ENCODE measurements at regions not wholly inside any gene's neighbourhood (a gene's known extent, or its start where the extent isn't known, plus 50 kb on each side); places are given as distances from the start of the nearest gene placed in this dataset.
"Not testable (repeated sequence)": the region's sequence is repeated elsewhere in the genome, so short reads cannot be mapped to it uniquely, and the experiment has no call there.

DNA sequence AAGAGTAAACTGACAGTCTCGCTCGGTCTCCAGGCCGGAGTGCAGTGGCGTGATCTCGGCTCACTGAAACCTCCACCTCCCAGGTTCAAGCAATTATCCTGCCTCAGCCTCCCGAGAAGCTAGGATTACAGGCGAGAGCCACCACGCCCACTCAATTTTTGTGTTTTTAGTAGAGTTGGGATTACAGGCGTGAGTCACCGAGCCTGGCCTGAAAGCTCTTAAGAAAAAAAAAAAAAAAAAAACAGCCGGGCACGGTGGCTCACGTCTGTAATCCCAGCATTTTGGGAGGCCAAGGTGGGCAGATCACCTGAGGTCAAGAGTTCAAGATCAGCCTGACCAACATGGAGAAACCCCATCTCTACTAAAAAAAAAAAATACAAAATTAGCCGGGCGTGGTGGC is 55.3 kb upstream of the THOC2 start:
- intact Hi-C loops (cut with micrococcal nuclease); POLR2A ChIA-PET: not testable (repeated sequence)

DNA sequence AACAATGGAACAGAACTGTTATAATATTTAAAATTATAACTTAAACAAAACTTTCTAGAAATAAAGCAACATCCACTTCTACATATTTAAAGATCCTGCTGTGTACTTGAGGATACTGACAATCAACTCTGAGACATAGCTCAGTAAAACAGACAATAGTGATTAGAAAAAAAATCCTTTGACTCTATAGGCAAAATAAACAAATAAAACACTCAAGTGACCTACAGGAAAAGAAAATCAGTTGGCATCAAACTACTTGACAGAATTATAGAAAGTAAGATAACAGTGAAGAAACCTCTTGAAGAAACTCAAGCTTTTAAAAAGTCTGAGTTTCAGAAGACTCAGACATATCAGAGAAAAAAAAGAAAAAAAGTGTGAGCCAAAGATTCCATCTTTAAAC is 55.9 kb upstream of the THOC2 start:
- H3K9me3 Mint-ChIP-seq: no peaks in the 10 kb centered on the region
- CTCF ChIA-PET: no interaction called here
- peaks cover 3% of the 10 kb centered on the region for H3K4me1 Mint-ChIP-seq (ENCODE audit: low read depth)
- no peaks in the 10 kb centered on the region for H3K27me3 Mint-ChIP-seq
- DNase-seq: no peak
- no peak overlapping the region for H3K27ac Mint-ChIP-seq
- no peak overlapping the region for H3K4me3 Mint-ChIP-seq
- H3K36me3 Mint-ChIP-seq: no peaks in the 10 kb centered on the region
- intact Hi-C loops (cut with micrococcal nuclease): no loop called here
- POLR2A ChIA-PET: no interaction called here

More for the DNA sequence above, 55.3 kb upstream of the THOC2 start:
- H3K4me1 Mint-ChIP-seq (ENCODE audit: low read depth); DNase-seq; H3K4me3 Mint-ChIP-seq; H3K27me3 Mint-ChIP-seq; H3K36me3 Mint-ChIP-seq; H3K9me3 Mint-ChIP-seq; H3K27ac Mint-ChIP-seq; CTCF ChIA-PET: not testable (repeated sequence)

DNA sequence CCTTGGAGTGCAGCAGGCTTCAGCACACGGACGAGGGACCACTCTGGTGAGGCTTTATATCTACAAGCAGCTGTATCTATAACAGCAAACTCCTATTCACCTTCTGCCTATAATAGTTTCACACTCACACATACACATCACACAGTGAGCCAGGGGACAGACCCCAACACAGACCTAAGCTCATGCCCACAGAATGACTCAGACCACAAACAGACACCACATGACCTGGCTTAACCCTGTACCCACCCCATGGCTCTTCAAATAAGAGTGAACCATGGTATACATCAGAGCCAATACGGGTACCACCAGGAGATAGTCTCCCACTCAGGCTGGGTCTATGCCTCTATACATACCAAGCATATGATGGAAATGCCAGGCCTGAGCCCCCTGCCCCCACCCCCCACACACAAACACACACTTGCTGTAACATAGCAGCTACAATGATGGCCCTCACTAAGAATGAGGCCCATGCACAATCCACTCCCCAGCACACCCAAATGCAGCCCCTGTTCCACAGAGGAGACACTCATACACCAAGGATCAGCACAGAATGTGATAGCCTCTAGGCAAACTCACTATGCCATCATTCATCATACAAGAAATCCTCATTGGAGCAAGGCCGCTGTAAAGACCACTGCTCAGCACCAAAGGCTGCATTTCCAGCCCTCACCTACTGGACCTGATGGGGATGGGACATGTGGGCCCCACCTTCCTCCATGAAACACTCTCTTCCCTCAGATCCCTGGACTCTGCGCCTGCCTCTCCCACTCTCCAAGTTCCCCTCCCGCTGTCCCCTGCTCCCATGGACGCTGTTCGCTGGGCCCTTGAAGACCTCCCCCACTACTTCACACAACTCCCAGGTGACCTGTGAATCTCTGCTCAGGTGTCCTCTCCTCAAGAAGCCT is 62.1 kb upstream of the XIAP start:
- CTCF ChIA-PET: no interaction called here
- H3K4me1 Mint-ChIP-seq (ENCODE audit: low read depth): no peaks in the 10 kb centered on the region
- H3K27me3 Mint-ChIP-seq: no peaks in the 10 kb centered on the region
- H3K36me3 Mint-ChIP-seq: no peaks in the 10 kb centered on the region
- peak; percentile 11 for DNase-seq
- H3K27ac Mint-ChIP-seq: no peak overlapping the region
- POLR2A ChIA-PET: no interaction called here
- H3K4me3 Mint-ChIP-seq: no peak overlapping the region
- intact Hi-C loops (cut with micrococcal nuclease): no loop called here
- no peaks in the 10 kb centered on the region for H3K9me3 Mint-ChIP-seq

DNA sequence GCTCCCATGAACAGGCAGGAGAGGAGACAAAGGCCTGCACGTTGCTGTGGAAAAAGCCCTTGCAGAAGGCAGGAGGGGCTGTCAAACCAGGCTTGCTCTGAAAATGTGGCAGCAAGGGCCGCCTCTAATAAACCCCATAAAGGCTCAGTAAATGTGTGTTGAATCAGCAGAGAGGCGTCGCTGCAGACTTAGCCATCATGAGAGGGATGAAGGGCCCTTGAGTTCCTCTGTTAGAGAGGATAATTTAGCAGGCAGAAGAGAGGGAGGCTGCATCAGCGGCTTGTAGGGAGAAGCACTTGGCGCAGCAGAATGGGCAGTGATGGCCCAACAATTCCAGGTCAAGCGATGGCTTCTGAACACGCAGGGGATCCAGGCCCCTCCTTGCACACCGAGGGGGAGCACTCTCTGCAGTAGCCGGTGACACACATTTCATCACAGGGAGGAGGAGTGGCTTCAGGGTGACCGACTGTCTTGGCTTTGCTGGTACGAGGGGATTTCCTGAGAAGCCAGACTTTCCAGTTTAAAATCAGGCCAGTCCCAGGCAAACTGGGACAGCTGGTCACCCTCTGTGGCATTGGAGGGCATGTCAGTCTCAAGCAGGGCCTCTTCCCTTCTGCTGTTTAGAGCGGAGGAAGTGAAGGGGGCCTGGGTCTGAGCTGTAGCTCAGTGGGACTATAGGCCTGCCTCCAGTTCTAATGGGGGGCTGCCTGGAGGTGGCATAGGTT is 61.0 kb upstream of the XIAP start:
- DNase-seq; H3K4me3 Mint-ChIP-seq; H3K27me3 Mint-ChIP-seq; H3K4me1 Mint-ChIP-seq (ENCODE audit: low read depth); POLR2A ChIA-PET; H3K9me3 Mint-ChIP-seq; H3K27ac Mint-ChIP-seq; H3K36me3 Mint-ChIP-seq; intact Hi-C loops (cut with micrococcal nuclease): not testable (repeated sequence)
- CTCF ChIA-PET: interaction anchor here (1.5 to 1.6 kb wide), 2 partner anchors 21 to 35 kb away, joined by 3 to 4 read pairs; no protein-coding TSS in a partner anchor

DNA sequence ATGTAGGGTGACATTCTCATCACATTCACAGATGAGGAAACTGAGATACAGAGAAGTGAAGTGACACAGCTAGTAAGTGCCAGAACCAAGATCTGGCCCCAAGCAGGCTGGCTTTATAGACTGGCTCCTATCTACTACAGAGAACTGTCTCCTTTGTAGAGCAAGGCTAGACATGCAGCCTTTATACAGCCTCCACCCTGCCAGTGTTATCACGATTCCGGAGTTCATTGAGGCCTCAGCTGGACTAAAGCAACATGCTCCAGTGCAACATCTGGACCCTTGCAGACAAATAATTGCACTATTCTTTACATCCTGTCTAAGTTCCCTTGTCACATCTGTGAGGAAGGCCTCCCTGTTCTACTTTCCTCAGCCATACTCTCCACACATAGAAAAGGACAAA is 58.0 kb upstream of the XIAP start:
- Mint-ChIP-seq H3K4me3 (no peak overlapping the region), H3K36me3 (no peaks in the 10 kb centered on the region), H3K4me1 (ENCODE audit: low read depth) (peaks cover 7% of the 10 kb centered on the region), H3K27ac (no peak overlapping the region), H3K9me3 (no peaks in the 10 kb centered on the region), H3K27me3 (no peaks in the 10 kb centered on the region)
- no peak for DNase-seq
- intact Hi-C loops (cut with micrococcal nuclease): no loop called here
- POLR2A ChIA-PET: no interaction called here
- CTCF ChIA-PET: no interaction called here

DNA sequence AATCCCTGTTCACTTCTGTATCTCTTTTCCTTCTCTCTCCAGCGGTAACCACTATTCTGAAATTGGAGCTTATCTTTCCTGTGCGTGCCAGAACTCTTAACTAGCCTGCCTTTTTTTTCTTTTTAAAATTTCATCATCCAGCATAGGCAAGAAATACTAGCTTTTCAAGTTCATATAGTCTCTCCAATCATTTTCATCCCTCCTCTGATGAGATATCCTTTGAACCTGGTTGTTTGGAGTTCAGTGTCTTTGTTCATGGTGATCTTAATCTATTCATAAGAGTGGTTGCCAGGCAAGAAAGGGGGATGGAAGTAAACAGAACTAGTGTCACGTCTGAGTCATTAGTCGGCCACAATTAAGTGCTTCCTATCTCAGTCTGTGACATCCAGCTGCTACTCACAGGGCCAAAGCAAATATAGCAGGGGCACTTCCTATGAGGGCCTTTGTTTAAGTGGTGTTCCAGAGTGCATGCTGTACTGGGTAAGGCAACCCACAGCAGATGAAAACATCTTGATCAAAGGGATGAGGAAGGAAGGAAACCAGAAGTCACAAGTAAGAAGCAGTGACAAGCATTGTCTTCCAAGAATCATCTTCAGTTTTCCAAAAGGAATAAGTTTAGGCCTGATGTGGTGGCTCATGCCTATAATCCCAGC is 56.4 kb upstream of the XIAP start:
- Mint-ChIP-seq H3K27ac (peak overlapping the region; percentile 5), H3K4me1 (ENCODE audit: low read depth) (peaks cover 7% of the 10 kb centered on the region), H3K27me3 (no peaks in the 10 kb centered on the region), H3K9me3 (no peaks in the 10 kb centered on the region), H3K36me3 (no peaks in the 10 kb centered on the region), H3K4me3 (no peak overlapping the region)
- intact Hi-C loops (cut with micrococcal nuclease): no loop called here
- ChIA-PET CTCF (interaction anchor here (1.3 kb wide), 1 partner anchor 26 kb away, joined by 5 read pairs; no protein-coding TSS in a partner anchor), POLR2A (no interaction called here)
- peak; percentile 26 for DNase-seq

DNA sequence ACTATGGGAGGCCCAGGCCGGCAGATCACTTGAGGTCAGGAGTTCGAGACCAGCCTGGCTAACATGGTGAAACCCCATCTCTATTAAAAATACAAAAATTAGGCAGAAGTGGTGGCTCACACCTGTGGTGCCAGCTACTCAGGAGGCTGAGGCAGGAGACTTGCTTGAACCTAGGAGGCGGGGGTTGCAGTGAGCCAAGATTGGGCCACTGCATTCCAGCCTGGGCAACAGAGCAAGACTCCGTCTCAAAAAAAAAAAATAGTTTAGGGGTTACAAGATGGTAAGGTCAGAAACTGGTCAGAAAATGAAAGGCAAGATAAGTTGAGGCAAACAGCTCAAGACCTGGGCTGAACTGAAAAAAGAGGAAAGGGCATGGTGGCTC is 55.9 kb upstream of the XIAP start:
- POLR2A ChIA-PET; DNase-seq; CTCF ChIA-PET; H3K9me3 Mint-ChIP-seq; H3K4me3 Mint-ChIP-seq; H3K27me3 Mint-ChIP-seq; H3K36me3 Mint-ChIP-seq; intact Hi-C loops (cut with micrococcal nuclease); H3K4me1 Mint-ChIP-seq (ENCODE audit: low read depth): not testable (repeated sequence)
- H3K27ac Mint-ChIP-seq: peak overlapping the region; percentile 5

DNA sequence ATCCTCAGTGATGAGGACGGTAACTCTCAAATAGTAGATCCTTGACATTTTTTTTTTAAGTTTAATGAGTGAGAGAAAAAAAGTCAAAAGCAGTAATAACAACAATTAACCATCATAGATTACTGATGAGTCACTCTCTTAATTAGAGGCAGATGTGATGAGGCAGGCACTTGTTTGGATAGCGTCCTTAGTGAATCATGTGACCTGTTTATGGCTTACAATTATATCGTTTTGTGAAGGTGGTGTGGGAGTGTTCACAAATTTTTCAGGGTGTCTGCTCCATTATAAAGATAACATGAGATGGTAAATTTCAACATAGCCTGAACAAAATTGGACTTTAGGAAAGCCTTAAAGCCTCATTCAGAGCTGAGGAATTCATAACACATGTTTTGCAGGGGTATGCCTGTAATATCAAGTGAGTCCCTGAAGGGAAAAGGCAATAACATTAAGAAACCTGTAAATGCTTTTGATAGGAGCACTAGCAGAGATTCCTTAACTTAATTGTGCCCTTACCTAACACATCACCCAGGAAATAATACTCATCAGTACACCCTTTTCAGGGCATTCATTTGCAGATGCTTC is 51.9 kb upstream of the XIAP start:
- ChIA-PET CTCF (no interaction called here), POLR2A (no interaction called here)
- no peak for DNase-seq
- H3K27me3 Mint-ChIP-seq: no peaks in the 10 kb centered on the region
- H3K27ac Mint-ChIP-seq: no peak overlapping the region
- intact Hi-C loops (cut with micrococcal nuclease): no loop called here
- H3K9me3 Mint-ChIP-seq: no peaks in the 10 kb centered on the region
- H3K4me1 Mint-ChIP-seq (ENCODE audit: low read depth): peaks cover 7% of the 10 kb centered on the region
- no peak overlapping the region for H3K4me3 Mint-ChIP-seq
- H3K36me3 Mint-ChIP-seq: no peaks in the 10 kb centered on the region

DNA sequence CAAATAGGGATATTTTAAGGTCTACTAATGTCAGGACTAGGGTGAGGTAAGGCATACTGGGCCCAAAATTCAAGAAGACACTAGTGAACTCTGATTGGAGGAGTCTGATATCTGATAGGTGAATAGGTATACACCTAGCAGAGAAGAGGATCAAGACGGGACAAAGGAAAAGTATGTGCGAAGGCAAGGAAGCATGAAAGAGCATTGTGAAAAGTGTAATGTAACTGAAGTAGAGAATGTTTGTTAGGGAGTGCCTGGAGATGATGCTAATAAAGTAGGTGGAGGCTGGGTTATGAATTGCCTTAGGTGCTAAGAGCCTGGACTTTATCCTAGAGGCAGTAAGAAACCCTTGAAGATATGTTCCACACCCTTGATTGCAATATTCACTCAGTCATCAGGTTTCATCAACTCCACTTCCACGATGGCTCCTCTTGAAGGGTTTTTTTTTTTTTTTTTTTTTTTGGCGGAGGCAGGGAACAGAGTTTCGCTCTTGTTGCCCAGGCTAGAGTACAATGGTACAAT is 49.9 kb upstream of the XIAP start:
- Mint-ChIP-seq H3K4me3 (no peak overlapping the region), H3K27me3 (no peaks in the 10 kb centered on the region), H3K9me3 (no peaks in the 10 kb centered on the region), H3K4me1 (ENCODE audit: low read depth) (no peaks in the 10 kb centered on the region), H3K27ac (no peak overlapping the region), H3K36me3 (no peaks in the 10 kb centered on the region)
- DNase-seq: no peak
- intact Hi-C loops (cut with micrococcal nuclease): no loop called here
- ChIA-PET POLR2A (no interaction called here), CTCF (no interaction called here)

Measured in activated CD4-positive, alpha-beta memory T cell treated with anti-CD3 and anti-CD28 coated beads for 36 hours (primary cell).